IPS-15b (cell line): ENCODE measurements at regions not wholly inside any gene's neighbourhood (a gene's known extent, or its start where the extent isn't known, plus 50 kb on each side); places are given as distances from the start of the nearest gene placed in this dataset.

Source experiments
- H3K27me3 ChIP-seq: one replicate; pipeline ENCODE4 v1.6.1; 2013; ENCODE audit warnings: low read length; ENCODE audit not compliant: control insufficient read depth, insufficient read depth
- H3K36me3 ChIP-seq: one replicate; pipeline ENCODE4 v1.6.1; 2013; ENCODE audit warnings: low read length; ENCODE audit not compliant: control insufficient read depth, insufficient read depth
- H3K4me1 ChIP-seq: one replicate; pipeline ENCODE4 v1.6.1; 2013; ENCODE audit warnings: mild to moderate bottlenecking, low read length; ENCODE audit not compliant: control insufficient read depth, insufficient read depth
- H3K4me3 ChIP-seq: one replicate; pipeline ENCODE4 v1.5.1; 2013; ENCODE audit warnings: low read depth, low read length
- H3K9ac ChIP-seq: one replicate; pipeline ENCODE4 v1.6.1; 2013; ENCODE audit warnings: low read depth, mild to moderate bottlenecking, low read length
- H3K9me3 ChIP-seq: one replicate; pipeline ENCODE4 v1.6.1; 2013; ENCODE audit warnings: mild to moderate bottlenecking, low read length; ENCODE audit not compliant: control insufficient read depth, insufficient read depth

DNA sequence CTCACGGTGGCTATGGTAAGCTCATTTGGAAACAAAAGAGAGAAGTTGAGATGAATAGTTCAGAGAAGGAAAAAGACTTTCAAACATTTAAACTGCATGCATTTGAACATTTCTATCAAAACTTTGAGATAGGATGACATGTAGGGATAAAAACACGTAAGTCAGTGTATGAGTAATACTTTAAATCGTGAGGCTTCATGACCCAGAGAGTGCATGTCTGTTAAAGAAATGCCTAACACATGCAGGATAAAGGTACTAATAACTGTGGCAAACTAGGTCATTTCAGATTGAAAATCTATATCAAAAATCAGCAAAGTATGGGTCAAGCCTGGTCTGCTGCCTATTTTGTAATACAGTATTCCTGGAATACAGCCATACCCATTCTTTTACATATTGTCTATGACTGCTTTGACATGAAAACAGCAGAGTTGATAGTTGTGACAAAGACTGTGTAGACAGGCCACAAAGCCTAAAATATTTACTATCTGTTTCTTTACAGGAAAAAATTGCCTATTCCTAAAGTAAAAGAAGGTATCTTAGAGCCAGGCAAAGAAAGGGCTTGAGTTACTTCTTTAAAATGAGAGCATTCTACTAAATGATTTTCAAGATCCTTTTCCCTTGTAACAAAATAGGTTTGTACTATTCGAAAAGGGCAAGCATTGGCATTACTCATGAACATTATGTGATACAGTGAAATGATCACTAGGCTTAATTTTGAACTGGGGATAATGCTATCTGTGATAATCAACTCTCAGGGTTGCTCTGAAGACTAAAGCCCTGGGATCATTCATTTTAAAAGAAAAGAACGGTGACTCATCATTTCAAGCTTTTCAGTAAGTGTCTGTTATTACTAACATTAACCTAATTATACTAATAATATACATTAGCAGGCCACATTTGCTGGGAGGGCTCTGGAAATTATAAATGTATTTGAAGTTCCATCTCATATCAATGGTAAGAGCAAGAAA is 185.9 kb downstream of the CRPPA start:
- Histone ChIP-seq H3K9ac (no peak overlapping the region), H3K4me3 (no peak overlapping the region), H3K9me3 (peaks cover 3% of the 10 kb centered on the region), H3K4me1 (no peaks in the 10 kb centered on the region), H3K27me3 (no peaks in the 10 kb centered on the region), H3K36me3 (no peaks in the 10 kb centered on the region)

DNA sequence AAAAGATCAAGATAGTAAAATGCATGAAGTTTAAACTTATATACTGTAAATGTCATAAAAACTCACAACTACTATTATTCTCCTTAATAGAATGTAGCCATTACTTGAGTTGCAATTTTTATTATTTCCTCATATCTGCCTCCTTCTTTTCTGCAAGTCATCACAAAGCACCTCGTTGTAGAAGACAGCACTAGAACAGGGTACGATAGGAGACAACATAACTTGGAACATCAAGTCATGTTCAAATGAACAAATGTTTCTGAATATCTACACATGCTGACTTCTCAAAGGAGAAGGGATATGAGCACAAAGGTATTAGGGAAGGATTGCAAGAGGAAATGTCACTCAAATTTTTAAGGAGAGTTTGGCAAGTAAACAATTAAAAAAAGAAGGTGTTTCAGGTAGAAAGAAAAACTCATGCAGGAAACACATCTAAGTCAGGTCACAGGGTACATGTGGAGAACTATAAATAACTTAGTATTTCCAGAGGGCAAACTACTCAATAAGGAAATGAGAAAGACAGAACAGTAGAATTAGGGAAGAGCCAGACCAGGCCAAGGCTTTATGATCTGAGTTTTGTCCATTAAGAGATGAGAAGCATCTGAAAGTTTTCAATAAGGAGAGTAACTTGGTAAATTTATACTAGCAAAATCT is 186.7 kb downstream of the CRPPA start:
- Histone ChIP-seq H3K4me1 (no peaks in the 10 kb centered on the region), H3K36me3 (no peaks in the 10 kb centered on the region), H3K9me3 (peaks cover 3% of the 10 kb centered on the region), H3K9ac (no peak overlapping the region), H3K4me3 (no peak overlapping the region), H3K27me3 (no peaks in the 10 kb centered on the region)

DNA sequence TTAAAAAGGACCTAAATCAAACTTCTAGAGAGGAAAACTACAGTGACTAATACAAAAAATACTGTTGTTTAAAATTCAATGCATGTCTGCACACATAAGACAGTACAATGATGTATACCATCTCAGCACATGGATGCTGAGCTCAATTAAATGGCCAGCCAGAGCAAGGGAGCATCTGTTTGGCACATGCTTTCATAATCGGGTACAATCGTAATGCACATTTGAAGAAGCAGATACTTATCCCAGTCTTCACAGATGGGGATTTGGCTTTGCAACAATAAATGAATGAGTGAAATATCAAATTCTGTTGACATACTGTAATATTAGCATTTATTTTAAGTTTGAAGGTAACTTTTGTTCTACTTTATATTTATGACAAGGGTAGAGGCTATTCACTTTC is 187.8 kb downstream of the CRPPA start:
- no peaks in the 10 kb centered on the region for H3K36me3 ChIP-seq
- no peak overlapping the region for H3K4me3 ChIP-seq
- peaks cover 3% of the 10 kb centered on the region for H3K9me3 ChIP-seq
- no peaks in the 10 kb centered on the region for H3K27me3 ChIP-seq
- H3K4me1 ChIP-seq, result no peaks in the 10 kb centered on the region
- H3K9ac ChIP-seq, result no peak overlapping the region

DNA sequence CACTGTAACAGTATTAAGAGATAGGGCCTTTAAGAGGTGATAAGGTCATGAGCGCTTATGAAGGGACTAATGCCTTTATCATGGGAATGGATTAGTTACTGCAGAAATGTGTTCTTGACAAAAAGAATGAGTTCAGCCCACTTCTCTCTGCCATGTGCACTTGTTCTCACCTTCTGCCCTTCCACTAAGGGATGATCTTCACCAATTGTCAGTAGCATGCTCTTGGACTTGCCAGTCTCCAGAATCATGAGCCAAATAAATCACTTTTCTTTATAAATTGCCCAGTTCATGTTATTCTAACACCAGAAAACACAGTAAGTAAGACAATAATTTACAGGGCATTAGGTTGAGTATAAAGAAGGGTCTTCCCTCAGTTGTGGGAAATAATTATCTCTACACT is 189.1 kb downstream of the CRPPA start:
- peaks cover 3% of the 10 kb centered on the region for H3K9me3 ChIP-seq
- H3K27me3 ChIP-seq, result no peaks in the 10 kb centered on the region
- no peak overlapping the region for H3K9ac ChIP-seq
- no peaks in the 10 kb centered on the region for H3K36me3 ChIP-seq
- no peaks in the 10 kb centered on the region for H3K4me1 ChIP-seq
- H3K4me3 ChIP-seq, result no peak overlapping the region

GRCh38 chr7:16223963-16224707 is 197.2 kb downstream of the CRPPA start:
- Histone ChIP-seq H3K36me3 (no peaks in the 10 kb centered on the region), H3K4me3 (no peak overlapping the region), H3K9me3 (no peaks in the 10 kb centered on the region), H3K27me3 (no peaks in the 10 kb centered on the region), H3K9ac (no peak overlapping the region), H3K4me1 (no peaks in the 10 kb centered on the region)

DNA sequence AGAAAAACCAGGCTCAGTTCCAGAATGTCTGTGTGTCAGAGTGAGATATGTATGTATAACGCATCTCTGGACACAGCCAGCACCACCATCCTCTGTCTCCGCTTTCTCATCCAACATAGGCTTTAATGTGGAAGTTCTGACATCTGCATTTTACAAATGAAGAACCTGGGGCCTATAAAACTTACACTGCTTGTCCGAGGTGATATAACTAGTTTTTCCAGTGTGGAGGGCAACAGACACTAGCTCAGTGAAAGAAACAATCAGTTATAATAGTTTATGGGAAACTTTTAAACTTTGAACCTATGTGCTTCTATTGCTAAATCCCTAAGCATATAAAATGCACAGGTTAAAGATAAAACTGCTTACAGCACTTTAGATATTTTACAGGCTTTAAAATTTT is 208.7 kb downstream of the CRPPA start:
- H3K4me3 ChIP-seq, result no peak overlapping the region
- no peaks in the 10 kb centered on the region for H3K36me3 ChIP-seq
- no peaks in the 10 kb centered on the region for H3K4me1 ChIP-seq
- no peaks in the 10 kb centered on the region for H3K27me3 ChIP-seq
- H3K9ac ChIP-seq, result no peak overlapping the region
- H3K9me3 ChIP-seq, result no peaks in the 10 kb centered on the region

DNA sequence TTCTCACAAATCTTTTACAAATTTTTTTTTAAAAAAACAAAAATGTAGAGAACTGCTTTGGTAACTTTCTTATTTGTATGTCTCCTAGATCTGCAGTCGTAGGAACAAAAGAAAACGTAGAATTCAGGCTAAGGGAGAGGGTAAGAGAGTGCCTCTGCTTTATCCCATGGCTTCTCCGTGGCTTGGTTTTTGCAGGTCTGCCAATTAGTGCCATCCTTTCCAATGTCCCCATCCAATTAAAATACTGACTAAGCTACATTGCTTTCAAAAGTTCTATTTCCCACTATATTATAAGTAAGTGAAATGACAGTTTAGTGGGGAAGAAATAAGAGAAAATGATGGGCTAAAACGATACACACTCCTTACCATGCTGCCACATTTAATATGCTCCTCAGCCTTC is 209.3 kb downstream of the CRPPA start:
- no peak overlapping the region for H3K9ac ChIP-seq
- no peaks in the 10 kb centered on the region for H3K27me3 ChIP-seq
- no peaks in the 10 kb centered on the region for H3K4me1 ChIP-seq
- no peaks in the 10 kb centered on the region for H3K9me3 ChIP-seq
- H3K36me3 ChIP-seq, result no peaks in the 10 kb centered on the region
- no peak overlapping the region for H3K4me3 ChIP-seq

DNA sequence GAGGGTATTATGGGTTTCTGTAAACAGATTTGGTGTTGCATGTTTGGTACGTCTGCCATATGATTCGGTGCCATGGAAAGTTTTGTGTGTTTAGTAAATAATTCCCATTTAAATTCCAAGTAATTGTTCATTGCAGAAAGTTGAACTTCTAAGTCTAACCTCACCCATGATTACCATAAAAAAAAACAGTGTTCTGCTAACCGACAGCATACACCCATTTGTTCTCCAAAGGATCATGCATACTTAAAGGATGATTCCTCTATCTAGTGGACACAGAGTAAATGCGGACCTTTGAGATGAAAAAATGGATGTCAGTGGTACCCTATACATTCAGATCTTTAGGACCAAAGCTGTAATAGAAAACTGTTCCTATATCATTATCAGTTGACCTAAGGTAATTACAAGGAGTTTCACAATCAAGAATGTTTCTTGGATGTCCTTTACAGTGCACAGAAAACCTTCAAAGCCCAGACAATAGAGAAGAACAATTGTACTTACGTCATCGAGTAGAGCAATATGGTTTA is 209.9 kb downstream of the CRPPA start:
- Histone ChIP-seq H3K27me3 (no peaks in the 10 kb centered on the region), H3K4me1 (no peaks in the 10 kb centered on the region), H3K36me3 (no peaks in the 10 kb centered on the region), H3K4me3 (no peak overlapping the region), H3K9me3 (no peaks in the 10 kb centered on the region), H3K9ac (no peak overlapping the region)

DNA sequence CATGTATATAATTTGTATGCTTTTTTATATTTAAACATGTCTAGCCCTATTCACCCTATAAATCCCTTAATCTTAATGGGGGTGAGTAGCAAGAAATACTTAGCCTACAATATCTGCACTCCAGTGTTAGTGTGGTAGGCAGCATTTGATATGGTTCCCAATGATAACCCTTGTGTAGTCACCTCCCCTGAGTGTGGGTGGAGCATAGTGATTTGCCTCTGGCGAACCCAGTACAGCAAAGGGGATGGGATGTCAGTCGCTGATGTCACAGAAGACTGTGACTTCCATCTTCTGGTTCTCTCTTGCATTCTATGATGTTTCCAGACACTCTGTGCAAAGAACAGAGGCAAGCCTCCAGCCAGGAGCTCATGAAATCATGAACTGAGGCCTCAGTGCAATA is 211.2 kb downstream of the CRPPA start:
- no peaks in the 10 kb centered on the region for H3K27me3 ChIP-seq
- H3K9ac ChIP-seq, result no peak overlapping the region
- H3K4me3 ChIP-seq, result no peak overlapping the region
- no peaks in the 10 kb centered on the region for H3K9me3 ChIP-seq
- no peaks in the 10 kb centered on the region for H3K36me3 ChIP-seq
- H3K4me1 ChIP-seq, result peaks cover 5% of the 10 kb centered on the region

DNA sequence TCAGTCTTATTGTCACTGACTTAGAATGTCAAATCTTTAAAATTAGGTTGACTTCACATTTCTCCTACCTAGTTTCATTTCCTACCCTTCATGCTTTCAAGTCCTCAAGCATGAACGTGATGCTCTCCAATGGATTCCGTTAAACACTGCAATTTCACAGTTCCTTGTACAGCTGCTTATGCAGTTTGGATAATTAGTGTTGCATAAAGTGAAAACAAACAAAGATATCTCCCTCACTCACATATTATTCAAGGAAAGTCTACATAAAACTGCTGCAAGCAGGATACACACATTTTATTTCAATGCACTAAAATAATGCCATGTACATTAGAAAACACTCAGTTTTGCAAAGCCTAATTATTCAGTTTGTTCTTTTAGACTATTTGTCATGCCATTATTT is 214.0 kb downstream of the CRPPA start:
- H3K9ac ChIP-seq, result no peak overlapping the region
- no peaks in the 10 kb centered on the region for H3K9me3 ChIP-seq
- no peaks in the 10 kb centered on the region for H3K27me3 ChIP-seq
- peaks cover 13% of the 10 kb centered on the region for H3K4me1 ChIP-seq
- no peaks in the 10 kb centered on the region for H3K36me3 ChIP-seq
- H3K4me3 ChIP-seq, result no peak overlapping the region

- Histone ChIP-seq H3K9me3 (no peaks in the 10 kb centered on the region), H3K4me1 (peaks cover 13% of the 10 kb centered on the region), H3K27me3 (no peaks in the 10 kb centered on the region), H3K9ac (no peak overlapping the region), H3K36me3 (no peaks in the 10 kb centered on the region), H3K4me3 (no peak overlapping the region)
Observed at GRCh38 chr7:16205466-16205865, 215.9 kb downstream of the CRPPA start.
